ENCODE measurements at regions not wholly inside any gene's neighbourhood (a gene's known extent, or its start where the extent isn't known, plus 50 kb on each side); places are given as distances from the start of the nearest gene placed in this dataset.

- Histone ChIP-seq H3K4me3 (no peak overlapping the region), H3K27ac (no peak overlapping the region), H3K4me1 (replicated peaks in 1 of 2) (no peaks in the 10 kb centered on the region)
- in situ Hi-C loops (cut with MboI; ENCODE audit: low pct_unique_long_range_greater_than_20kb in 2 of 9, low sequenced_read_pairs in 9 of 9, unreplicated experiment in 9 of 9), result no loop called here
- ATAC-seq (replicated peaks in 6 of 8), result peak in 3 of 8 experiments; percentile 10 to 95 (median 10)
- WGBS, 10 experiments, result 73 to 100% (median 88%) methylated on average over 1 of the region's 1 CpG; no CpG with 5 or more reads in 1 of the 10 experiments
Measured at GRCh38 chr5:115684513-115685037, 58.7 kb upstream of the TMED7 start.

DNA sequence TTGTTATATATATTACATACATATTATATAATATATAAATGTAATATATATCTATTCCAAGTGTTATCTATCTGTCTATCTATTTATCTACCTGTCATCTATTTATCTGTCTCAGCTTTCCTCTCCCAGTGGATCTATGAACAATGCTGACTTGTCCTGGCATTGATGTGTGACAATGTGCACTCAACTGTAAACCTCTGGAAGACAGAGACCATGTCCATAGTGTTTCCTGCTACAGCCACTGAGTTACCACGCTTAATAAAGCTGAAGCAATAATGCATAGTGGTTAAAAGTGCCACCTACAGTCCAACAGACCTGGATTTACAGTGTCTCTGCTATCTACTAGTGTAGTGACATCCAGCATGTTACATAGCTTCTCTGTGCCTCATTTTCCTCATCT, 57.2 kb upstream of the TMED7 start:
- H3K27ac ChIP-seq, result no peak overlapping the region
- H3K4me1 ChIP-seq (replicated peaks in 1 of 2), result no peaks in the 10 kb centered on the region
- in situ Hi-C loops (cut with MboI; ENCODE audit: low pct_unique_long_range_greater_than_20kb in 2 of 9, low sequenced_read_pairs in 9 of 9, unreplicated experiment in 9 of 9), result no loop called here
- no peak overlapping the region for H3K4me3 ChIP-seq
- 0 to 100% (median 57%) methylated on average over 1 of the region's 1 CpG; no CpG with 5 or more reads in 4 of the 10 experiments for WGBS, 10 experiments
- ATAC-seq (replicated peaks in 6 of 8), result no peak
